ENCODE measurements at regions not wholly inside any gene's neighbourhood (a gene's known extent, or its start where the extent isn't known, plus 50 kb on each side); places are given as distances from the start of the nearest gene placed in this dataset.
A peak's percentile ranks its signal among the peaks of the same experiment; 100 is the strongest.

DNA sequence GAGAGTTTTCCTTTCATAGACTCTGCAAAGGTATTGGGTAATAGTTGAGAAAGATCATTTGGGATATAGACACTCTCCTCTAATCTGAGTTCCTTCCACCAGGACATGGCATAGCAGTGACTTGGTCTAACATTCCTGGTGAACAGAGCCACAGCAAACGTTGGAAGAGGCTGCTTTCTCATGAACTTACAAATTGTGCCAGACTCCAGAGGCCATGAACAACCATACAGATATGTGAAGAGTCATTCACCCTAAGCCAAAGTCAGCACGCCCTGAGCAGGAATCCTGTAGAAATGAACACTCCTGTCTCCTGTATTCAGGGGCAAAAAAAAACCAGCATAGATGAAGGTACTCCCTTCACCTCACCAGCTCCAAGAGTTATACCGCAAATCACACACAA, 152.8 kb downstream of the TMEM18 start:
- Histone ChIP-seq H3K9me3 (ENCODE audit: insufficient read depth, low read depth) (no peaks in the 10 kb centered on the region), H3K9me2 (ENCODE audit: insufficient read depth) (no peaks in the 10 kb centered on the region), H3K4me2 (0 out of 2 replicates have a peak overlapping the region, but pooled peaks have one; percentile 26), H2AFZ (no peak overlapping the region), H3K36me3 (ENCODE audit: low read depth) (no peaks in the 10 kb centered on the region), H4K20me1 (ENCODE audit: insufficient read depth) (no peaks in the 10 kb centered on the region), H3F3A (ENCODE audit: insufficient read depth, low read depth) (no peaks in the 10 kb centered on the region; the same call in 1 of the 2 replicates), H3K79me2 (ENCODE audit: low read depth) (no peaks in the 10 kb centered on the region), H3K4me3 (no peak overlapping the region), H3K4me1 (replicated peaks; ENCODE audit: insufficient read depth) (peaks cover 14% of the 10 kb centered on the region), H3K27me3 (ENCODE audit: insufficient read depth, low read depth) (peaks cover 27% of the 10 kb centered on the region), H3K27ac (no peak overlapping the region)
- intact Hi-C loops (cut with micrococcal nuclease; ENCODE audit: unreplicated experiment): no loop called here
- peak in 1 of 2 experiments; percentile 77 for DNase-seq
- no peak for TF ChIP-seq EZH2 (IDR thresholded peaks at IDR 0.05; ENCODE audit: low read depth)
- TF ChIP-seq, protein P1, sequence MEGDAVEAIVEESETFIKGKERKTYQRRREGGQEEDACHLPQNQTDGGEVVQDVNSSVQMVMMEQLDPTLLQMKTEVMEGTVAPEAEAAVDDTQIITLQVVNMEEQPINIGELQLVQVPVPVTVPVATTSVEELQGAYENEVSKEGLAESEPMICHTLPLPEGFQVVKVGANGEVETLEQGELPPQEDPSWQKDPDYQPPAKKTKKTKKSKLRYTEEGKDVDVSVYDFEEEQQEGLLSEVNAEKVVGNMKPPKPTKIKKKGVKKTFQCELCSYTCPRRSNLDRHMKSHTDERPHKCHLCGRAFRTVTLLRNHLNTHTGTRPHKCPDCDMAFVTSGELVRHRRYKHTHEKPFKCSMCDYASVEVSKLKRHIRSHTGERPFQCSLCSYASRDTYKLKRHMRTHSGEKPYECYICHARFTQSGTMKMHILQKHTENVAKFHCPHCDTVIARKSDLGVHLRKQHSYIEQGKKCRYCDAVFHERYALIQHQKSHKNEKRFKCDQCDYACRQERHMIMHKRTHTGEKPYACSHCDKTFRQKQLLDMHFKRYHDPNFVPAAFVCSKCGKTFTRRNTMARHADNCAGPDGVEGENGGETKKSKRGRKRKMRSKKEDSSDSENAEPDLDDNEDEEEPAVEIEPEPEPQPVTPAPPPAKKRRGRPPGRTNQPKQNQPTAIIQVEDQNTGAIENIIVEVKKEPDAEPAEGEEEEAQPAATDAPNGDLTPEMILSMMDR (conservative IDR thresholded peaks at IDR 0.05): no peak
- no TSS peak for BruUV-seq (replicated peaks)
- ChIA-PET CTCF (no interaction called here), POLR2A (ENCODE audit: unreplicated experiment) (no interaction called here)

DNA sequence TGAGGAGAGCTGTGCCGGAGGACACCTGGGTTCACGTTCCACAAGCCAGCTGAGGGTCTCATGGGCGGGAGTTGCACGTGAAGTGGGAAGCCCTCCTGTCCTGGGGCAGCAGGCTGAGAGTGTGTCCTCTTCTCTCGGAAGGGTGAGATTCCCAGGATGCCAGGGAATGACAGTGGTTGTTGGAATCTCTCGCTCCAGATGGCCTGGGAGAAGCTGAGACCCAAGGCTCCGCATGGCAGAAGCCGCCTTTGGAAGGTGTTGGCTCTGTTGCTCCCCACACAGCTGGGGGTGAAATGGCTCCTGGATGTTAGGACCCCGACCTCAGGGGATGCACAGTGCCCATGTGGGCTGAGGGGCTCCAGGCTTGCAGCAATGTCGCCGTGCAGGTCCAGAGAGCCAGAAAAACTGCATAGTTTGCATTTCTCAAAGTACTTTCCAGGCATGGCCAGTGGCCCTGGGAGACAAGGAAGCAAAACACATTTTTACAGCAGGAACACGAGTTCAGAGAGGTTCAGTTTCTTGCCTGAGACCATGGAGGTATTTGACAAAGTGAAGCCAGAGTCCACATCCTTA, 153.4 kb downstream of the TMEM18 start:
- Histone ChIP-seq H3K36me3 (ENCODE audit: low read depth) (no peaks in the 10 kb centered on the region), H3K9me3 (ENCODE audit: insufficient read depth, low read depth) (no peaks in the 10 kb centered on the region), H3K9me2 (ENCODE audit: insufficient read depth) (no peaks in the 10 kb centered on the region), H3K27ac (no peak overlapping the region), H3K4me1 (replicated peaks; ENCODE audit: insufficient read depth) (peaks cover 9% of the 10 kb centered on the region), H3K4me3 (no peak overlapping the region), H3F3A (ENCODE audit: insufficient read depth, low read depth) (no peaks in the 10 kb centered on the region; the same call in 1 of the 2 replicates), H2AFZ (no peak overlapping the region), H3K79me2 (ENCODE audit: low read depth) (no peaks in the 10 kb centered on the region), H4K20me1 (ENCODE audit: insufficient read depth) (no peaks in the 10 kb centered on the region), H3K4me2 (0 out of 2 replicates have a peak overlapping the region, but pooled peaks have one; percentile 26), H3K27me3 (ENCODE audit: insufficient read depth, low read depth) (peaks cover 27% of the 10 kb centered on the region)
- BruUV-seq (replicated peaks): no TSS peak
- POLR2A ChIA-PET (ENCODE audit: unreplicated experiment): no interaction called here
- no peak for DNase-seq
- CTCF ChIA-PET: no interaction called here
- intact Hi-C loops (cut with micrococcal nuclease; ENCODE audit: unreplicated experiment): no loop called here
- TF ChIP-seq, protein P1 (conservative IDR thresholded peaks at IDR 0.05): no peak
- TF ChIP-seq EZH2 (IDR thresholded peaks at IDR 0.05; ENCODE audit: low read depth): no peak

DNA sequence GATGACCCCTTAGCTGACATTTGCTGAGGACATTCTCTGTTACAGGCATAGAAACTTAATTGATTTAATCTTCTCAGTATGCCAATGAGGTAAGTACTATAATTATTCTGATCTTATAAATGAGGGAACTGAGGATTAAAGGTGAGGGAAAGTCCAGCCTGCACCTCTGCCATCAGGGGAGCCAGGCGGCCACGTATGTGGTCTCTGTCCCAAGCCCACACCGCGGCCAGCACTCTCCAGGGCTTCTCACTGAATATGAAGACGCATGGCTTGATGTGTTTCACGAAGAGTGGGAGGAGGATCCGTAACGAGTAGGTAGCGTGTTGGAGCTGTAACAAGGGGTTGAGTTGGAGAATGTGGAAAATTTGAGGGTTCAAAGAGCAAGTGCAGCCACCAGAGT, 154.4 kb downstream of the TMEM18 start:
- POLR2A ChIA-PET (ENCODE audit: unreplicated experiment): no interaction called here
- Histone ChIP-seq H4K20me1 (ENCODE audit: insufficient read depth) (no peaks in the 10 kb centered on the region), H3K9me2 (ENCODE audit: insufficient read depth) (no peaks in the 10 kb centered on the region), H3F3A (ENCODE audit: insufficient read depth, low read depth) (no peaks in the 10 kb centered on the region), H3K27me3 (ENCODE audit: insufficient read depth, low read depth) (peaks cover 27% of the 10 kb centered on the region), H3K36me3 (ENCODE audit: low read depth) (no peaks in the 10 kb centered on the region), H3K4me2 (no peak overlapping the region), H3K9me3 (ENCODE audit: insufficient read depth, low read depth) (no peaks in the 10 kb centered on the region), H3K4me3 (no peak overlapping the region), H3K79me2 (ENCODE audit: low read depth) (no peaks in the 10 kb centered on the region), H2AFZ (no peak overlapping the region), H3K4me1 (replicated peaks; ENCODE audit: insufficient read depth) (peaks cover 9% of the 10 kb centered on the region), H3K27ac (no peak overlapping the region)
- DNase-seq: no peak
- CTCF ChIA-PET: no interaction called here
- no peak for TF ChIP-seq EZH2 (IDR thresholded peaks at IDR 0.05; ENCODE audit: low read depth)
- TF ChIP-seq, protein P1 (conservative IDR thresholded peaks at IDR 0.05): no peak
- intact Hi-C loops (cut with micrococcal nuclease; ENCODE audit: unreplicated experiment): no loop called here
- no TSS peak for BruUV-seq (replicated peaks)
